Tibial nerve (tissue), 4 donors: ENCODE measurements at regions not wholly inside any gene's neighbourhood (a gene's known extent, or its start where the extent isn't known, plus 50 kb on each side); places are given as distances from the start of the nearest gene placed in this dataset.

Experiments
- DNase-seq, 2 donors: peaks; one replicate each; pipeline ENCODE4 v3.0.0-alpha.2; 2019; ENCODE audit warnings: low spot score in 2 of 2
- H3K27ac ChIP-seq, 4 donors: fragments of 200-600 bp; sonication (generic) in 3 of 4; one replicate each; pipeline ENCODE4 v1.5.1; 2017 to 2019; ENCODE audit warnings: mild to moderate bottlenecking in 1 of 4
- H3K27me3 ChIP-seq, 2 donors: fragments of 200-600 bp; sonication (generic) in 1 of 2; one replicate each; pipeline versions ENCODE4 v1.5.1 to v1.6.0; 2017 to 2019
- H3K36me3 ChIP-seq, 3 donors: fragments of 200-600 bp; sonication (generic); one replicate each; pipeline ENCODE4 v1.5.1; 2018 to 2019
- H3K4me1 ChIP-seq, 4 donors: fragments of 200-600 bp; sonication (generic) in 3 of 4; one replicate each; pipeline ENCODE4 v1.5.1; 2017 to 2019
- H3K4me3 ChIP-seq, 4 donors: fragments of 200-600 bp; sonication (generic) in 3 of 4; one replicate each; pipeline ENCODE4 v1.5.1; 2017 to 2019; ENCODE audit warnings: mild to moderate bottlenecking in 1 of 4, moderate library complexity in 1 of 4
- H3K9me3 ChIP-seq, 4 donors: fragments of 200-600 bp; sonication (generic) in 3 of 4; one replicate each; pipeline ENCODE4 v1.5.1; 2017 to 2019
- EP300 ChIP-seq, 2 donors: sonication (generic); formaldehyde crosslinking; IDR thresholded peaks; one replicate each; pipeline ENCODE4 v1.6.1; 2017; ENCODE audit warnings: antibody characterized with exemption in 2 of 2, mild to moderate bottlenecking in 1 of 2
- POLR2A ChIP-seq, 2 donors: fragments of 450-650 bp; IDR thresholded peaks; one replicate each; pipeline ENCODE4 v1.6.1; 2017; ENCODE audit warnings: antibody characterized with exemption in 2 of 2, mild to moderate bottlenecking in 2 of 2, moderate library complexity in 2 of 2
- WGBS, 2 donors: methylation state at CpG; one replicate each; pipeline ENCODE4 v1.1.5; 2018; 5-methylcytosine and 5-hydroxymethylcytosine counted together
- TF ChIP-seq, protein P1 (sequence below), 5 experiments: fragments of 200-600 bp in 3 of 5; fragments of 450-650 bp in 2 of 5; sonication (generic) in 3 of 5; IDR thresholded peaks; one replicate each; pipeline ENCODE4 v1.5.1; 2016 to 2019; ENCODE audit warnings: antibody characterized with exemption in 5 of 5, mild to moderate bottlenecking in 3 of 5, moderate library complexity in 2 of 5

DNA sequence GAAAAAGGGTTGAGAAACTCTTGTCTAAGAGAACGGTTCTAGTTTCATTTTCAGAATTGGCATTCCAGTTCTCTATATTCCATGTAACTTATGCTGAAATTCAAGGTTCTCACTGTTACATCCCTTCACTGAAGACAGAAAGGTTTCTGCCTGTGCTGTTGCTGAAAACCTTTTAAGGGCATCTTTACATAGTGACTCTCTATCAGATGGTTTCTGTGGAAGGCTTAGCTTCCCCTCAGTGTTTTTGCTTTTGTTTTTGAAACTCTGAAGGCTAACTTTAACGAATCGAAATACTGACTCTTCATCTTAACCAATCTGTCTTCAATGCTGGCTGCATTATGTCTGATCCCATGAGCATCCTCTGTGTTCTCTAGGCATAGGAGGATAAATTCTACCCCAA is 1286.2 kb upstream of the EYS start:
- 89 to 92% methylated on average over 3 of the region's 3 CpGs for WGBS, 2 donors
- Histone ChIP-seq H3K27me3 (no peaks in the 10 kb centered on the region), H3K36me3 (no peaks in the 10 kb centered on the region), H3K4me1 (no peaks in the 10 kb centered on the region), H3K27ac (no peak overlapping the region), H3K4me3 (no peak overlapping the region), H3K9me3 (peaks cover 0 to 16% (median 2%) of the 10 kb centered on the region in 4 donors)
- no peak for TF ChIP-seq POLR2A (IDR thresholded peaks at IDR 0.05)
- TF ChIP-seq EP300 (IDR thresholded peaks at IDR 0.05): no peak
- TF ChIP-seq, protein P1, sequence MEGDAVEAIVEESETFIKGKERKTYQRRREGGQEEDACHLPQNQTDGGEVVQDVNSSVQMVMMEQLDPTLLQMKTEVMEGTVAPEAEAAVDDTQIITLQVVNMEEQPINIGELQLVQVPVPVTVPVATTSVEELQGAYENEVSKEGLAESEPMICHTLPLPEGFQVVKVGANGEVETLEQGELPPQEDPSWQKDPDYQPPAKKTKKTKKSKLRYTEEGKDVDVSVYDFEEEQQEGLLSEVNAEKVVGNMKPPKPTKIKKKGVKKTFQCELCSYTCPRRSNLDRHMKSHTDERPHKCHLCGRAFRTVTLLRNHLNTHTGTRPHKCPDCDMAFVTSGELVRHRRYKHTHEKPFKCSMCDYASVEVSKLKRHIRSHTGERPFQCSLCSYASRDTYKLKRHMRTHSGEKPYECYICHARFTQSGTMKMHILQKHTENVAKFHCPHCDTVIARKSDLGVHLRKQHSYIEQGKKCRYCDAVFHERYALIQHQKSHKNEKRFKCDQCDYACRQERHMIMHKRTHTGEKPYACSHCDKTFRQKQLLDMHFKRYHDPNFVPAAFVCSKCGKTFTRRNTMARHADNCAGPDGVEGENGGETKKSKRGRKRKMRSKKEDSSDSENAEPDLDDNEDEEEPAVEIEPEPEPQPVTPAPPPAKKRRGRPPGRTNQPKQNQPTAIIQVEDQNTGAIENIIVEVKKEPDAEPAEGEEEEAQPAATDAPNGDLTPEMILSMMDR (IDR thresholded peaks at IDR 0.05): no peak
- no peak for DNase-seq

DNA sequence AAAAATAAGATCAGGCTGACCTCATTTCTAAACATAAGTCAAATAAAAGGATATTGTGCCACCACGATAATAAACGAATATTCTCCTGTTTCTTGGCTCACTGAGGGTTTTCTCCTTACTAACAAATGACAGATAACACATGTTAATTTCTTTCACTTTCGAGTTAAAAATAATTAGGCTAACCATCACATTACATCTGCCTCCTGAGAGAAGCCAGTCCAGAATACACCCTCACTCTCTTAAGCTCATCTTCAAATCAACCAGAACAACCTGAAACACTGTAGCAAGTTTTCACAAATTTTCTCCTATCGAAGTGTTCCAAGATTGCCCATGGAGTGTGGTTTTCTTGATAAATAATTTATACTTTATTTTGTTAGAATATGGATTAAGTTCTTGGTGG is 1285.6 kb upstream of the EYS start:
- Histone ChIP-seq H3K9me3 (peaks cover 0 to 15% (median 2%) of the 10 kb centered on the region in 4 donors), H3K27ac (no peak overlapping the region), H3K4me1 (no peaks in the 10 kb centered on the region), H3K27me3 (no peaks in the 10 kb centered on the region), H3K4me3 (no peak overlapping the region), H3K36me3 (no peaks in the 10 kb centered on the region)
- no peak for DNase-seq
- whole genome bisulfite sequencing, 2 donors: 78 to 79% methylated on average over 4 of the region's 4 CpGs
- TF ChIP-seq EP300 (IDR thresholded peaks at IDR 0.05) (no peak), POLR2A (IDR thresholded peaks at IDR 0.05) (no peak)
- TF ChIP-seq, protein P1 (IDR thresholded peaks at IDR 0.05): no peak

DNA sequence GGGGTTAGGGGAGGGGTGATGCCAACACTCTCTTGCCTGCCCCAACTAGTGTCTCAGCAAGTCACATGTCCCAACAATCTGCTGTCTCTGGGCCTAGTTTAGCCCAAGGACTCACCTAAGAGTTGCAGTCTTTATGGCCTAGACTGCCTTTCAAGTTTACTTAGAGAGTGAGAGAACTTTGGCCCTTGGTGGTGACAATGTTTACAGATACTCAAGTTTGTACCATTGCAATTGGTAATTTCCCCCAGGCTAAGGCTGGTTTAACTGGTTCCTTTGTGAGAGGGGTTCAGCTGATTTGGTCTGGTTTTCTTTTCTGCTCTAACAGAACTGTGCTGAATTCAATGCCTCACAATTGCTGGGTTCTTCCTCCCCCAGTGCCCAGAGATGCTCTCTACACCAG is 1279.9 kb upstream of the EYS start:
- no peak for DNase-seq
- no peak overlapping the region for H3K4me3 ChIP-seq
- no peaks in the 10 kb centered on the region for H3K27me3 ChIP-seq
- H3K4me1 ChIP-seq: no peaks in the 10 kb centered on the region
- no peak overlapping the region for H3K27ac ChIP-seq
- H3K36me3 ChIP-seq: no peaks in the 10 kb centered on the region
- TF ChIP-seq EP300 (IDR thresholded peaks at IDR 0.05): no peak
- TF ChIP-seq POLR2A (IDR thresholded peaks at IDR 0.05): no peak
- TF ChIP-seq, protein P1 (IDR thresholded peaks at IDR 0.05): no peak
- peaks cover 0 to 34% (median 3%) of the 10 kb centered on the region in 4 donors for H3K9me3 ChIP-seq

DNA sequence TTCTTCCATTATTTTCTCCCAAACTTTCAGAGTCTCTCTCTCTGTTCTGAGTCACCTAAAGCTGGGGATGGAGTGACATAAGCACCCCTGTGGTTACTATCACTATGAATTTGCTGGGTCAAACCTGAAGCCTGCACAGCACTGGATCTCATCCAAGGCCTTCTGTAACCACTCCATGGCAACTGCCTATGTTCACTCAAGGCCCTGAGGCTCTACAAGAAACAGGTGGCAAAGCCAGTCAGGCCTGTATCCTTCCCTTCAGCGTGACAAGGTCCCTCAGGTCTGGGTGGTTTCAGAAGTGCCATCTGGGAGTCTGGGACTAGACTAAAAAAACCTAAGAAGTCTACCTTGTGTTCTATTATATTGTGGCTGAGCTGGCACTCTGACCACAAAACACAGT is 1278.8 kb upstream of the EYS start:
- DNase-seq: no peak
- Histone ChIP-seq H3K27me3 (no peaks in the 10 kb centered on the region), H3K27ac (no peak overlapping the region), H3K9me3 (peaks cover 0 to 32% (median 3%) of the 10 kb centered on the region in 4 donors), H3K36me3 (no peaks in the 10 kb centered on the region), H3K4me3 (no peak overlapping the region), H3K4me1 (no peaks in the 10 kb centered on the region)
- no peak for TF ChIP-seq POLR2A (IDR thresholded peaks at IDR 0.05)
- TF ChIP-seq, protein P1 (IDR thresholded peaks at IDR 0.05): no peak
- TF ChIP-seq EP300 (IDR thresholded peaks at IDR 0.05): no peak
- WGBS, 2 donors: 33 to 56% methylated on average over 1 of the region's 1 CpG

DNA sequence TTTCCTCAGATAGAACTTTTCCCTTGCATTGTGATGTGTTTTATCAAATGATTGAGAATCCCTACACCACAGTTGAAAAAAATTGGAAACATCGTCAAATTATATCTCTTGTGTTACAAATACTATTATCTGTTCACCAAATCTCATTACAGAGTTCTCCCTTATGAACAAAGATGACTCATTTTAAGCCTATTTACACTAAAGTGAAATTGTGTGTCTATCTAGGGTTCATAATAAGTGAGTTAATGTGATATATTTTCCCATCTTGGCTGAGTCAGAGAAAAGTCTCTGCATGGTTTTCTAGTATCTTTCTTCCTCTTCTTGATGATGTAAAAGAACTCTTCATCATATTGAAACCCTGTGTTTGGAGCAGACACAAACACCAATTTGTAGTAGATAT is 1263.3 kb upstream of the EYS start:
- 86 to 88% methylated on average over 1 of the region's 1 CpG for WGBS, 2 donors
- DNase-seq: no peak
- TF ChIP-seq EP300 (IDR thresholded peaks at IDR 0.05): no peak
- no peak for TF ChIP-seq POLR2A (IDR thresholded peaks at IDR 0.05)
- Histone ChIP-seq H3K9me3 (no peaks in the 10 kb centered on the region), H3K36me3 (no peaks in the 10 kb centered on the region), H3K27me3 (no peaks in the 10 kb centered on the region), H3K4me3 (no peak overlapping the region), H3K4me1 (no peaks in the 10 kb centered on the region), H3K27ac (no peak overlapping the region)

DNA sequence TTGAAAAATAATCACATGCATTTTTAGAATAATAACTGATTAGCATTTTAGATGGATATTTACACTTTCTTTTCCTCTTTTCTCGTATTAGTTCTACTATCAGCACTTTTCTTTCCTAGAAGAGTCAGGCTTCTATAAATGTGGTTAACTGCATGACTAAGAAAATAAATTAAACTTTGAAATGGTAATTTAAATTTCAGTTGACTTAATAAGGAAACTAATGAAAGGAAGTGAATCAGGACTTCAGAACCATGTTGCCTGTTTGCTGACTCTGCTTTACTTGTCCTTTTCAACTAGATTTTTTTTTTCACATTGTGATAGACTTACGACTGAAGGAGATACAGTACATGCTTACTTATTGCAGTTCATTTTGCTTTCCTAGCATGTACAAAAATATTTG is 1258.2 kb upstream of the EYS start:
- Histone ChIP-seq H3K4me3 (no peak overlapping the region), H3K4me1 (no peaks in the 10 kb centered on the region), H3K27me3 (no peaks in the 10 kb centered on the region), H3K27ac (no peak overlapping the region), H3K9me3 (no peaks in the 10 kb centered on the region), H3K36me3 (no peaks in the 10 kb centered on the region)
- 74 to 82% methylated on average over 2 of the region's 2 CpGs for WGBS, 2 donors
- no peak for DNase-seq
- TF ChIP-seq EP300 (IDR thresholded peaks at IDR 0.05) (no peak), POLR2A (IDR thresholded peaks at IDR 0.05) (no peak)
- TF ChIP-seq, protein P1 (IDR thresholded peaks at IDR 0.05): no peak
